GM21529 (cell line): ENCODE measurements at regions not wholly inside any gene's neighbourhood (a gene's known extent, or its start where the extent isn't known, plus 50 kb on each side); places are given as distances from the start of the nearest gene placed in this dataset.
"Not testable (repeated sequence)": the region's sequence is repeated elsewhere in the genome, so short reads cannot be mapped to it uniquely, and the experiment has no call there.

Experiments
- ATAC-seq: cut with Tn5 transposase; IDR thresholded peaks from one replicate; pipeline ENCODE4 v1.9.1; 2021; ENCODE audit not compliant: unreplicated experiment

DNA sequence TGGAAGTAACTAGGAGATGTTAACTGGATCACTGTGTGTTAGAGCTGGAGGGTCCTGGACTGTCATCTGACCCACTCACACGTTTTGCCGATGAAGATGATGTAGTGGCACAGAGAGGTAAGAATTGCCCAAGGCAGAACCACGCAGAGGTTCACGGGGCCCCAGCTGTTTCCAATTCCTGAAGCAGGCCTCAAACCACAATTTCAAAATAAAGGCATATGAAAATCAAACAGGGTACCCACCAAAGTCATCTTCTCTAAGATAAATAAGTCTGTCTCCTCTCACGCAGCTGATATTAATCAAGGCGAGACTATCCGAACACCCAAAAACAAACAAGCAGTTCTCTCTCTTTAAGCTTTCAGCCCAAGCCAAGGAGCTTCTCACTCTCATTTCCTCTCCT is 113.3 kb upstream of the JCAD start:
- no peak for ATAC-seq

DNA sequence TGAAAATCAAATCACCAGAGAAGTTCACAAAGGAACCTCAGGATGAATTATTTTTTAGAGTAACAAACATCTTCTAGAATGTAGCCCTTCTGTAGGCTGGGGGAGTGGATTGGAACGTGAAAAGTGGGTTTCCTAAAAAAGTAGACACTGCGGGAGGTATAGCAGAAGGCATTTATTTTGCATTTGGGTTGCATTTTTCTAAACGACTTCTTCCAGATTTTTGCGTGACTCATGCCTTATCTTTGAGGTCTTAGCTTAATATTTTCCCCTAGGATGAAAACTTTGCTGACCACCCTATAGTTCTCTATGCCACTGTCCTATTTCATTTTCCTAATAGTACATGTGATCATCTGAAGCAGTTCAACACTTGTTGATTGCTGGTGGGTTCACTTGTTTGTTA is 112.7 kb upstream of the JCAD start:
- no peak for ATAC-seq

DNA sequence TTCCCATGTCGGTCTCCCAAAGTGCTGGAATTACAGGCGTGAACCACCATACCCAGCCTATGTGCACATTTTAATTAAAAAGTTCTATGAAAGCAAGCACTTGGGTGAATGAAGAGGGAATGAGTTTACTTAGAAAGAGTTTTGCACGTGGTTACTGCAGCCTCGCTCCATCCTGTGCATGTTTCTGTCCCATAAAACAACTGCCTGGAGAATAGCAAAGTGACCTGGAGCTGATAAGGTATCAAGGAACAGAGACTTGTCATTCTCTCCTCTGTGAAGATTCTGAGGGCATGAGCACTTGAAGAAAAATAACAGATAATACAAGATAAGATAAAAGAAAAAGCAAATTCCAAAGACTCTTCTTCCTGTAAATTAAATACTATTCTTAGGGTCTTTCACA is 112.2 kb upstream of the JCAD start:
- ATAC-seq = no peak

DNA sequence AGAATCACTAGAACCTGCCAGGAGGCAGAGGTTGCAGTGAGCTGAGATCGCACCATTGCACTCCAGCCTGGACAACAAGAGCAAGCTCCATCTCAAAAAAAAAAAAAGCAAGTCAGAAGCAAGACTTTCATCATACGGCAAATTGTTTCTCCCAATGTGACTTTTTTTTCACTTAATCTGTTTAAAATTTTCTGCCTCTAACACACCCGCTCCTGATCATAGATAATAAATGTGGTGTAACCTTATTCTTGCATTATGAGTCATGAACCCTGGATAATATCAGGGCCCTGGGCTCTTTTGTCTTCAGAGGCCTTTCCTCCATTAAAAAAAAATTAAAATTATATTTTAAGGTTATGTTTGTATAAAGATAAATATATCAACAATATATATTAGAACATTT is 111.4 kb upstream of the JCAD start:
- no peak for ATAC-seq

- no peak for ATAC-seq
Observed at GRCh38 chr10:30170146-30170545, 110.8 kb upstream of the JCAD start.

- no peak for ATAC-seq
Observed at GRCh38 chr10:30169342-30169741, 110.0 kb upstream of the JCAD start.

DNA sequence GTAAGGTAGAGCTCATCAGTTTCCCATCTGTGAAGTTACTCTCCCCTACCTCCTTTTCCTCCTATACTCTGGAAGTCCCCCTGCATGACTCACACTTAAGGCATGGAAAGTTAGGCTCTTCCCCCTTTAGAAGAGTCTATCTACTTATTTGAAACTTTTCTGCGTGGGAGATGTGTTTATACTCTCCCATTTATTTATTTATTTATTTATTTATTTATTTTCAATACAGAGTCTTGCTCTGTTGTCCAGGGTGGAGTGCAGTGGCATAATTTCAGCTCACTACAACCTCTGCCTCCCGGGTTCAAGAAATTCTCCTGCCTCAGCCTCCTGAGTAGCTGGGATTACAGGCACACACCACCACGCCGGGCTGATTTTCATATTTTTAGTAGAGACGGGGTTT is 107.5 kb upstream of the JCAD start:
- no peak for ATAC-seq

- not testable (repeated sequence) for ATAC-seq
Observed at GRCh38 chr10:30163410-30163809, 104.0 kb upstream of the JCAD start.

GRCh38 chr10:30162796-30163195 is 103.4 kb upstream of the JCAD start:
- not testable (repeated sequence) for ATAC-seq

DNA sequence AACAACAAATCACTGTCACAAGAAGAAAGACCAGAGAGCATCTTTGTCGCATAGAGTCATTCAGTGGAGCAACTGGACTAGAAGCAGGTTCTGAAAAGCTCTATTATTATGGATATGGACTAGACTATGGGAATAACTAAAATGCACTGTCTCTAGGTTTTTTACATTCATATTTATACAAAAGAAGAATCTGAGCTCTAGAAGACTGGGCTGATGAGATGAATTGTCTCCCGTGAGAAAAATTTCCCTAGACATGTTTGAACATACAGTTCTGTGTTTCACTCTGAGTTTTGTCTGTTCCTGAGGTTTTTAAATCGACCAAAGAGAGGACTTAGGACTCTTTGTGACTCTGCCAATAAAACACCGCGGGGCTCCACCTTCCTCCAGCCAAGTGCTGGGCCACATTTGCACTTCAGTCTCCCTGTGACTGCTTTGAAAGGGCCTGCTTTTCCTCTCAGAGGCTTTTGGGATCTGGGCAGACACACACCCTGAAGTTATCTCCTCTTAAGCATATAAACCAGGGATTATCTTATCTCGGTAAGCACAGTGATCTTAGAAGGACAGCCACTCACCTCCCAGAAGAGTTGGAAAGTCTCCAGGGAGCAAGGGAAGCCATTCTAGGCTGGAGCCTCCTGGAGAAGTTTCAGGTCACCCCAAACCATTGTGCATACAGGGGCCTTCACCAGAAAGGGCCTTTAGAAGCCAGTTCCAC is 101.0 kb upstream of the JCAD start:
- ATAC-seq = no peak

DNA sequence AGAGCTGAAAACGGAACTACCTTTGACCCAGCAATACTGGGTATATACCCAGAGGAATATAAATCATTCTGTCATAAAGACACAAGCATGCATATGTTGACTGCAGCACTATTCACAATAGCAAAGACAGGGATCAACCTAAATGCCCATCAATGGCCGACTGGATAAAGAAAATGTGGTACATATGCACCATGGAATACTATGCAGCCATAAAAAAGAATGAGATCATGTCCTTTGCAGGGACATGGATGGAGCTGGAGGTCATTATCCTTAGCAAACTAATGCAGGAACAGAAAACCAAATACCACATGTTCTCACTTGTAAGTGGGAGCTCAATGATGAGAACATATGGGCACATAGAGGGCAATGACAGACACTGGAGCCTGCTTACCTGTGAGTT is 100.2 kb upstream of the JCAD start:
- not testable (repeated sequence) for ATAC-seq

DNA sequence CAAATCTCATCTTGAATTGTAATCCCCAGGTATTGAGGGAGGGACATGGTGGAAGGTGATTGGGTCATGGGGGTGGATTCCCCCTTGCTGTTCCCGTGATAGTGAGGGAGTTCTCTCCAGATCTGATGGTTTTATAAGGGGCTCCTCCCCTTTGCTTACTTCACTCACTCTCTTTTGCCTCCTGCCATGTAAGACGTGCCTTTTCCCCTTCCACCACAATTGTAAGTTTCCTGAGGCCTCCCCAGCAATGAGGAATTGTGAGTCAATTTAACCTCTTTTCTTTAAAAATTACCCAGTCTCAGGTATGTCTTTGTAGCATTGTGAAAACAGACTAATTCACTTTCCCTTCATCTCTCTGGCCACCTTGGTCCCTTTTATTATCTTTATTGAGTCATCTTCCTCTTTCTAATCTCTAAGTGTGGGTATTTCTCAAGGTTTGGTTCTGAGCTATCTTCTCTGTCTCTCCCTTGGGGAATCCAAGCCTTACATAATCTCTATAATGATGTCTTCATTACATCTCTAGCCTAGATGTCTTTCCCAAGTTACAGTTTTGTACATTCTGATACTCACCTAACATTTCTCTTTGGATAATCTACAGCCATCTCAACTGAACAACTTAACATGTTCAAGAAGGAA is 99.1 kb upstream of the JCAD start:
- ATAC-seq = no peak

- no peak for ATAC-seq
Observed at GRCh38 chr10:30155401-30155800, 96.0 kb upstream of the JCAD start.

DNA sequence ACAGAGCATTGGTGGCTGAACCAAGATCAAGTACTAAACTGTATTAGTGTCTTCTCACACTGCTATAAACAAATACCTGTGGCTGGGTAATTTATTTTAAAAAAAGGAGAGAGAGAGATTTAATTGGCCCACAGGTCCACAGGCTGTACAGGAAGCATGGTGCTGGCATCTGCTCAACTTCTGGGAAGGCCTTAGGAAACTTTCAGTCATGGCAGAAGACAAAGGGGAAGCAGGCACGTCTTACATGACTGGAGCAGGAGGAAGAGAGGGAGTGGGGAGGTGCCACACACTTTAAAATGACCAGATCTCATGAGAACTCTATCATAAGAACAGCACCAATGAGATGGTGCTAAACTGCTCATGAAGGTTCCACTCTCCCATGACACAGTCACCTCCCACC is 95.2 kb upstream of the JCAD start:
- ATAC-seq = no peak

- no peak for ATAC-seq
Observed at GRCh38 chr10:30154126-30154525, 94.7 kb upstream of the JCAD start.

- ATAC-seq = no peak
Observed at GRCh38 chr10:30151581-30152389, 92.4 kb upstream of the JCAD start.

DNA sequence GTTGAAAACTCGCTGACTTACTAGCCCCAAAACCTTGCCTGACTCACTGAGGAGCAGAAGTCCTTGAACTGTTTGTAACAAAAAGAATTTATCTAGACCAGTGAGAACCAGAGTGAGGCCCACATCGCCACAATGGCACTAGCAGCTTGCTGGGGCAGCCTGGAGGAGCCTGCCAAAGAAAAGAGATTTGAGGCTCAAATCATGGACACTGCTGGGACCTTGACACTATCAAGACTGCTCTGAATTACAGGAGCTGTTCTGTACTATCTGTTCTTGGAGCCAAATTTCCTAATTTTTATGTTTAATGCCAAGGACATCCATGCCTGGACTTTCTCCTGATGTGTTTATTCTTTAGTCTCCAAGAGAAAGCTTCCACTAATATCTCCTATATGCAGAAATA is 82.0 kb upstream of the JCAD start:
- ATAC-seq = no peak

DNA sequence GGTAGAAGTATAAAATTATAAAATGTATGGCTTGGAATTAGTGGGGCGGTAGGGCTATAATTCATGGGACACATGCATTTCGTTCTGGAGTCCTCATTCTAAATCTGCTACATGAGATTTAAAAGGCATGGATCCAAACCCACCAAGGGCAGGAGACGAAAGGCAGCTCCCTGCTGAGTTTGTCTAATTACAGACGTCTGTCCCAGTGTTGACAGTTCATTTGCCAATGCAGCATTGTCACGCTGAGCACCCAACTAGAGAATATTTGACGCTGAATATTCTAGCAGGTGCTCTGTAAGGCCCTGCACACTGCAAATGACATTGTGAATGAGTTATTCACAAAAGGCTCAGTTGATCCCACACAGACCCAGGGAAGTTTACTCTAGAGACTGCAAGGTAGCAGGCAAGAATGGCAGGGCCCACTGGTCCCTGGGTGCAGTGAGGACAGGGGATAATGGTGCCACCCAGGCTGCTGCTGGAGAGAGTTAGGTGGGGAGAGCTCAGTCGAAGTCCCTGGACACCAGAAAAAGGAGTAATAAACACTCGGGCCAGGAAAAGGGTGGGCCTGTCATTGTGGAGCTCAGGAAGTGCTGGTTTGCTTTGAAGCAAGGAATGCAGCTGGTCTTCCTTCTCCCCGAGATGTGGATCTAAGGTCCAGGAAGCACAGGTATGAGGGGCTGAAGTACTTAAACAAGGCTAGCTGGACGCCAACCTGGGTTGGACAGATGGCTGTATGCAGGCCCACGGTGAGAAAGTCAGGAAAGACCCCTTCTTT is 75.0 kb upstream of the JCAD start:
- no peak for ATAC-seq

- ATAC-seq = no peak
Observed at GRCh38 chr10:30133198-30133597, 73.8 kb upstream of the JCAD start.

- not testable (repeated sequence) for ATAC-seq
Observed at GRCh38 chr10:30131369-30131768, 72.0 kb upstream of the JCAD start.

DNA sequence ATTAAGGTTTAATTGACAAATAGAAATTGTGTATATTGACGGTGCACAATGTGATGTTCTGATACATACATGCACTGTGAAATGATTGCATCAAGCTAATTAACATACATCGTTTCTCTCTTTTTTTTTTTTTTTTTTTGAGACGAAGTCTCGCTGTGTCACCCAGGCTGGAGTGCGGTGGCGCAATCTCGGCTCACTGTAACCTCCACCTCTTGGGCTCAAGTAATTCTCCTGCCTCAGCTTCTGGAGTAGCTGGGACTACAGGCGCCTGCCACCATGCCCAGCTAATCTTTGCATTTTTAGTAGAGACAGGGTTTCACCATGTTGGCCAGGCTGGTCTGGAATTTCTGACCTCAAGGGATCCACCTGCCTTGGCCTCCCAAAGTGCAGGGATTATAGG is 69.9 kb upstream of the JCAD start:
- ATAC-seq = not testable (repeated sequence)
